HG03135 (cell line): ENCODE measurements at regions not wholly inside any gene's neighbourhood (a gene's known extent, or its start where the extent isn't known, plus 50 kb on each side); places are given as distances from the start of the nearest gene placed in this dataset.
"Not testable (repeated sequence)": the region's sequence is repeated elsewhere in the genome, so short reads cannot be mapped to it uniquely, and the experiment has no call there.

Experiments used
- ATAC-seq: cut with Tn5 transposase; IDR thresholded peaks from one replicate; pipeline ENCODE4 v1.9.1; 2021; ENCODE audit warnings: mild to moderate bottlenecking, moderate library complexity; ENCODE audit not compliant: unreplicated experiment

- ATAC-seq, result not testable (repeated sequence)
These were observed 318.4 kb downstream of the ZFHX3 start for GRCh38 chr16:72729552-72729951.

- ATAC-seq, result no peak
These were observed 319.4 kb downstream of the ZFHX3 start for GRCh38 chr16:72728516-72728915.

GRCh38 chr16:72727565-72727964 lies 320.4 kb downstream of the ZFHX3 start:
- ATAC-seq, result no peak

GRCh38 chr16:72725643-72726042 lies 322.3 kb downstream of the ZFHX3 start:
- no peak for ATAC-seq

GRCh38 chr16:72723781-72724180 lies 324.1 kb downstream of the ZFHX3 start:
- ATAC-seq, result no peak

- no peak for ATAC-seq
These were observed 325.4 kb downstream of the ZFHX3 start for GRCh38 chr16:72722552-72722951.

GRCh38 chr16:72721981-72722380 lies 325.9 kb downstream of the ZFHX3 start:
- ATAC-seq, result no peak

GRCh38 chr16:72715267-72715666 lies 332.7 kb downstream of the ZFHX3 start:
- no peak for ATAC-seq

- ATAC-seq, result no peak
These were observed 336.1 kb downstream of the ZFHX3 start for GRCh38 chr16:72711823-72712222.

GRCh38 chr16:72705801-72706200 lies 342.1 kb downstream of the ZFHX3 start:
- no peak for ATAC-seq

- ATAC-seq, result no peak
These were observed 343.1 kb downstream of the ZFHX3 start for GRCh38 chr16:72704746-72705372.

GRCh38 chr16:72689851-72690250 lies 358.1 kb downstream of the ZFHX3 start:
- no peak for ATAC-seq

GRCh38 chr16:72680732-72681131 lies 367.2 kb downstream of the ZFHX3 start:
- ATAC-seq, result no peak

GRCh38 chr16:72679856-72680255 lies 368.1 kb downstream of the ZFHX3 start:
- no peak for ATAC-seq

GRCh38 chr16:72677662-72678447 lies 370.1 kb downstream of the ZFHX3 start:
- no peak for ATAC-seq

GRCh38 chr16:72673118-72673517 lies 374.8 kb downstream of the ZFHX3 start:
- no peak for ATAC-seq

- ATAC-seq, result no peak
These were observed 381.7 kb downstream of the ZFHX3 start for GRCh38 chr16:72666267-72666666.

GRCh38 chr16:72665701-72666100 lies 382.2 kb downstream of the ZFHX3 start:
- ATAC-seq, result no peak

GRCh38 chr16:72664509-72665408 lies 383.2 kb downstream of the ZFHX3 start:
- ATAC-seq, result peak; percentile 99

- ATAC-seq, result no peak
These were observed 383.8 kb downstream of the ZFHX3 start for GRCh38 chr16:72664056-72664508.
